Keratinocyte (primary cell): ENCODE measurements at regions not wholly inside any gene's neighbourhood (a gene's known extent, or its start where the extent isn't known, plus 50 kb on each side); places are given as distances from the start of the nearest gene placed in this dataset.

Experiments
- DNase-seq: peaks from one replicate; pipeline ENCODE4 v3.0.0-alpha.2; 2011; ENCODE audit warnings: low read depth, missing footprints, low spot score
- FAIRE-seq: peaks from 2 replicates; lab custom pipeline; 2011; peaks lifted over from hg19 to GRCh38; lab: Jason Lieb, UNC
- H2AFZ ChIP-seq: 2 replicates; pipeline ENCODE4 v1.6.0; 2012; ENCODE audit warnings: low read length, control low read depth, inconsistent platforms; ENCODE audit not compliant: control insufficient read depth
- H3K27ac ChIP-seq: 2 replicates; pipeline ENCODE4 v1.5.1; 2011; ENCODE audit warnings: low read length; ENCODE audit not compliant: control insufficient read depth, insufficient read depth
- H3K27me3 ChIP-seq: 3 replicates; pipeline ENCODE4 v1.6.0; 2011; ENCODE audit warnings: low read length; ENCODE audit not compliant: control insufficient read depth, insufficient read depth; ENCODE audit errors: extremely low read depth
- H3K36me3 ChIP-seq, 2 experiments: 2 replicates in 1 of 2; 3 replicates in 1 of 2; pipeline ENCODE4 v1.5.1; 2011; ENCODE audit warnings: low read length in 2 of 2, mild to moderate bottlenecking in 1 of 2; ENCODE audit not compliant: control insufficient read depth in 2 of 2, insufficient read depth in 2 of 2; ENCODE audit errors: extremely low read depth in 1 of 2
- H3K4me1 ChIP-seq: 3 replicates; pipeline ENCODE4 v1.5.1; 2011; ENCODE audit warnings: low read length; ENCODE audit not compliant: control insufficient read depth, insufficient read depth; ENCODE audit errors: extremely low read depth
- H3K4me2 ChIP-seq: 3 replicates; pipeline ENCODE4 v1.6.0; 2011; ENCODE audit warnings: low read depth, low read length; ENCODE audit not compliant: control insufficient read depth, insufficient read depth; ENCODE audit errors: extremely low read depth
- H3K4me3 ChIP-seq, 3 experiments: fragments of 200-600 bp in 1 of 3; sonication (generic) in 1 of 3; 2 replicates in 2 of 3; 3 replicates in 1 of 3; pipeline ENCODE4 v1.5.1; 2011 to 2016; ENCODE audit warnings: low read length in 3 of 3, mild to moderate bottlenecking in 3 of 3, control low read depth in 2 of 3, inconsistent platforms in 1 of 3, low read depth in 1 of 3, mixed read lengths in 1 of 3, mixed run types in 1 of 3, moderate library complexity in 1 of 3; ENCODE audit not compliant: control insufficient read depth in 2 of 3, insufficient read depth in 2 of 3; ENCODE audit errors: extremely low read depth in 1 of 3
- H3K79me2 ChIP-seq: 2 replicates; pipeline ENCODE4 v1.6.0; 2012; ENCODE audit warnings: low read length; ENCODE audit not compliant: control insufficient read depth, insufficient read depth
- H3K9ac ChIP-seq: 3 replicates; pipeline ENCODE4 v1.6.0; 2011; ENCODE audit warnings: low read length; ENCODE audit not compliant: control insufficient read depth, insufficient read depth; ENCODE audit errors: extremely low read depth
- H3K9me1 ChIP-seq: 3 replicates; pipeline ENCODE4 v1.6.0; 2011; ENCODE audit warnings: low read length; ENCODE audit not compliant: control insufficient read depth, insufficient read depth; ENCODE audit errors: extremely low read depth
- H3K9me3 ChIP-seq: 2 replicates; pipeline ENCODE4 v1.5.1; 2012; ENCODE audit warnings: low read depth, low read length; ENCODE audit not compliant: control insufficient read depth
- H4K20me1 ChIP-seq: 3 replicates; pipeline ENCODE4 v1.6.0; 2011; ENCODE audit warnings: low read length; ENCODE audit not compliant: control insufficient read depth, insufficient read depth; ENCODE audit errors: extremely low read depth
- EZH2 ChIP-seq: IDR thresholded peaks from one replicate; pipeline ENCODE4 v1.6.1; 2012; ENCODE audit warnings: inconsistent platforms, mild to moderate bottlenecking, low read length, moderate library complexity
- dilution Hi-C: fragments of 300-500 bp; cut with MboI; formaldehyde crosslinking; loops from one replicate; pipeline ENCODE4 v1.7.0; 2020; ENCODE audit warnings: low sequenced_read_pairs; ENCODE audit not compliant: extremely low pct_ligation_motif_present
- TF ChIP-seq, protein P1 (sequence below), 3 experiments: IDR thresholded peaks in 1 of 3; conservative IDR thresholded peaks in 1 of 3; optimal IDR thresholded peaks in 1 of 3; 2 replicates in 2 of 3; 3 replicates in 1 of 3; pipeline versions ENCODE3 to v1.5.1; 2011; ENCODE audit warnings: low read length in 3 of 3, mild to moderate bottlenecking in 3 of 3, moderate library complexity in 2 of 3, control low read depth in 1 of 3, inconsistent platforms in 1 of 3; ENCODE audit not compliant: insufficient read depth in 2 of 3; ENCODE audit errors: extremely low read depth in 1 of 3

DNA sequence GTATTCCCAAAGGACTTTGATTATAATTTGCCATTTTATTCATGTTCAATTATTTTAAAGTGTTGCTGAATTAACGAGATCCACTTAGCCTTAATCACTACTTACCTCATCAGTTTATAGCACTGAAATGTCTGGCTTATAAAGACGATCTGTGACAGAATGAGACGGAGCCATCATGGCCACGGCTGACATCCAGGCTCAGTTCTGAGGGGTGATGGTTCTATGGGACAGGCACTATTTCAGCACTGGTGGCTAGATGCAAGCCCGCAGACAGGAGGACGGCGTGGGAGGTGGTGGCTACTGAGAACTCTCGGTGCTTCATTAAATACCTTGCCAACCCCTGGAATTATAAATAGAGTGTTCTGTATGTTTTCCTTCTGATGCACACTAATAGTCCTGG is 1084.2 kb upstream of the TENM3 start:
- no peaks in the 10 kb centered on the region for H3K36me3 ChIP-seq
- TF ChIP-seq EZH2: no peak
- TF ChIP-seq, protein P1, sequence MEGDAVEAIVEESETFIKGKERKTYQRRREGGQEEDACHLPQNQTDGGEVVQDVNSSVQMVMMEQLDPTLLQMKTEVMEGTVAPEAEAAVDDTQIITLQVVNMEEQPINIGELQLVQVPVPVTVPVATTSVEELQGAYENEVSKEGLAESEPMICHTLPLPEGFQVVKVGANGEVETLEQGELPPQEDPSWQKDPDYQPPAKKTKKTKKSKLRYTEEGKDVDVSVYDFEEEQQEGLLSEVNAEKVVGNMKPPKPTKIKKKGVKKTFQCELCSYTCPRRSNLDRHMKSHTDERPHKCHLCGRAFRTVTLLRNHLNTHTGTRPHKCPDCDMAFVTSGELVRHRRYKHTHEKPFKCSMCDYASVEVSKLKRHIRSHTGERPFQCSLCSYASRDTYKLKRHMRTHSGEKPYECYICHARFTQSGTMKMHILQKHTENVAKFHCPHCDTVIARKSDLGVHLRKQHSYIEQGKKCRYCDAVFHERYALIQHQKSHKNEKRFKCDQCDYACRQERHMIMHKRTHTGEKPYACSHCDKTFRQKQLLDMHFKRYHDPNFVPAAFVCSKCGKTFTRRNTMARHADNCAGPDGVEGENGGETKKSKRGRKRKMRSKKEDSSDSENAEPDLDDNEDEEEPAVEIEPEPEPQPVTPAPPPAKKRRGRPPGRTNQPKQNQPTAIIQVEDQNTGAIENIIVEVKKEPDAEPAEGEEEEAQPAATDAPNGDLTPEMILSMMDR (optimal IDR thresholded peaks at IDR 0.05 in 1 of 3, IDR thresholded peaks at IDR 0.05 in 1 of 3, conservative IDR thresholded peaks at IDR 0.05 in 1 of 3; ENCODE audit: extremely low read depth in 1 of 3, insufficient read depth in 2 of 3, low read length in 3 of 3): no peak
- H2AFZ ChIP-seq: no peak overlapping the region
- no peaks in the 10 kb centered on the region for H3K79me2 ChIP-seq
- DNase-seq (no peak), FAIRE-seq (no peak)
- no peak overlapping the region for H3K27ac ChIP-seq
- dilution Hi-C loops: loop anchor here (25.0 kb wide), 1 partner anchor 353 kb away; no protein-coding TSS in a partner anchor
- no peaks in the 10 kb centered on the region for H4K20me1 ChIP-seq
- no peaks in the 10 kb centered on the region for H3K27me3 ChIP-seq
- no peaks in the 10 kb centered on the region for H3K4me1 ChIP-seq
- no peaks in the 10 kb centered on the region for H3K9me1 ChIP-seq
- no peaks in the 10 kb centered on the region for H3K9me3 ChIP-seq
- no peak overlapping the region for H3K9ac ChIP-seq
- H3K4me3 ChIP-seq: no peak overlapping the region
- H3K4me2 ChIP-seq: no peak overlapping the region

DNA sequence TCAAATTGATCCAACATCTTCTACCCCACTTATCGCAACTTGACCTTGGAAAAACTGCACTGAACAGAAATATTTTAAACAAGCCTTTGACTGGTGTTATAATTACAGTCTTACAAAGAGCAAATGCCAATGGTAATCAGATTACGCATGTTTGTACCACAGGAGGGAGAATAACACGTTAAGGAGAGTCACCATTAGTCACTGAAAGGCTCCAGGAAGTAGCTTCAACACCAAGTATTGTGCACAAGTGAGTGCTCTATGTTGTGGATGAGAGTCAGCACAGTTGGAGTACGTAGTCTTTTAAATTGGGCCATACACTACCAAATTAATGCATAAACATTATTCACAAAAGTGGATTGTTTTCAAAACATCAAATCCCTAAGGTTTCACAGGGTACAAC is 1081.5 kb upstream of the TENM3 start:
- no peaks in the 10 kb centered on the region for H3K36me3 ChIP-seq
- TF ChIP-seq EZH2: no peak
- TF ChIP-seq, protein P1 (optimal IDR thresholded peaks at IDR 0.05 in 1 of 3, IDR thresholded peaks at IDR 0.05 in 1 of 3, conservative IDR thresholded peaks at IDR 0.05 in 1 of 3; ENCODE audit: extremely low read depth in 1 of 3, insufficient read depth in 2 of 3, low read length in 3 of 3): no peak
- DNase-seq (no peak), FAIRE-seq (no peak)
- no peaks in the 10 kb centered on the region for H3K79me2 ChIP-seq
- H4K20me1 ChIP-seq: no peaks in the 10 kb centered on the region
- H3K9me3 ChIP-seq: no peaks in the 10 kb centered on the region
- H3K27me3 ChIP-seq: no peaks in the 10 kb centered on the region
- H3K27ac ChIP-seq: no peak overlapping the region
- no peaks in the 10 kb centered on the region for H3K9me1 ChIP-seq
- H3K4me2 ChIP-seq: no peak overlapping the region
- no peak overlapping the region for H2AFZ ChIP-seq
- H3K9ac ChIP-seq: no peak overlapping the region
- H3K4me1 ChIP-seq: no peaks in the 10 kb centered on the region
- dilution Hi-C loops: loop anchor here (25.0 kb wide), 1 partner anchor 351 kb away; no protein-coding TSS in a partner anchor
- H3K4me3 ChIP-seq: no peak overlapping the region
